UCSD-AML1 (cell line): ENCODE measurements at regions not wholly inside any gene's neighbourhood (a gene's known extent, or its start where the extent isn't known, plus 50 kb on each side); places are given as distances from the start of the nearest gene placed in this dataset.
"Not testable (repeated sequence)": the region's sequence is repeated elsewhere in the genome, so short reads cannot be mapped to it uniquely, and the experiment has no call there.

Source experiments
- DNase-seq: peaks from one replicate; lab custom pipeline; 2025; ENCODE audit not compliant: unreplicated experiment; lab: John Stamatoyannopoulos, UW

DNA sequence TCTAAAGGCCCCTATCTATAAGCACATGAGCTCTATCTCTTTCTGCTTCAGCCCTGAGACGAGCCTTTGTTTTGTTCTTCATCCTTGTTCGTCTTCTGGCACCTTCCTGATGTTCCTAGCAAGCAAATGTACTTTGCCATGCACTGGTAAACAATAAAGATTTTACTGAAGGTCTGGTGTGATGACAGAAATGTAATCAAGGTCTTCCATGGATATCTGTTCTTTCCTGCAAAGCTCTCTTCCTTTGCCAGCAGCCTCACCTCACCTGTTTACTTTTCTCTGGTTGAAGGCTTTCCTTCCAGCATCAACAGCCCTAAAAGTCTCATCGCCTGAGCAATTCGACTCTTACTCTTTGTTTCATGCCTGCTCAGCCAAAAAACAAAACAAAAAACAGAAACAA, 330.3 kb downstream of the PCNX1 start:
- DNase-seq, result no peak

DNA sequence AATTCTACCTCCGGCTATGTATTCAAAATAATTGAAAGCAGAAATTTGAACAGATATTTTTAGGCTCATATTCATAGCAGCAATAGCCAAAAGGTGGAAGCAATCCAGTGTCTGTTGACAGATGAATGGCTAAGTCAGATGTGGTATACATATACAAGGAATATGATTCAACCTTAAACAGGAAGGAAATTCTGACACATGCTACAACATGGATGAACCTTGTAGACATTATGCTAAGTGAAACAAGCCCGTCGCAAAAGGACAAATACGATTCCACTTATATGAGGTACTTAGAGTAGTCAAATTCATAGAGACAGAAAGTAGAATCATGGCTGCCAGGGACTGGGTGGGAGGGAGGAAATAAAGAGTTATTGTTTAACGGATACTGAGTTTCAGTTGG, 331.6 kb downstream of the PCNX1 start:
- DNase-seq, result no peak

GRCh38 chr14:71240171-71240570, 332.9 kb downstream of the PCNX1 start:
- DNase-seq, result no peak

GRCh38 chr14:71240866-71241520, 333.7 kb downstream of the PCNX1 start:
- DNase-seq, result no peak

- DNase-seq, result no peak
These were observed 335.0 kb downstream of the PCNX1 start for GRCh38 chr14:71242237-71242748.

DNA sequence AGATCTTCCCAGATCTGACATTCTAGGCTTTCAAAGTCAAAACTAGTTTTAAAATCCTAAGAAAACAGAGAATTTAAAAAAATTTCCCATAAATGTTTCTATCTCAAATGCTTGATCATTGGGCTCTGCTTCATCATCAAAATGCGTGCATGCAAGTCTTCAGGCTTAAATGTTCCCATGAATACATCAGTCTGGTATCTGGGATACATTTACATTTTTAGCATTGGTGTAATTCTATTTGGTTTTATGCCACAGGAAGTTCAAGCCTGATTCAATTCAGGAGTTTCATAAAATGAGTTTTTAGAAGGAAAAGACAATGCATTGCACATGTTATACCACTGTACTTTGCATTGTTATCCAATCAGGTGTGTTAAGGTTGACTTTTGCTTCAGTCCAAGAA, 336.4 kb downstream of the PCNX1 start:
- DNase-seq, result no peak

- DNase-seq, result no peak
These were observed 337.1 kb downstream of the PCNX1 start for GRCh38 chr14:71244341-71244740.

DNA sequence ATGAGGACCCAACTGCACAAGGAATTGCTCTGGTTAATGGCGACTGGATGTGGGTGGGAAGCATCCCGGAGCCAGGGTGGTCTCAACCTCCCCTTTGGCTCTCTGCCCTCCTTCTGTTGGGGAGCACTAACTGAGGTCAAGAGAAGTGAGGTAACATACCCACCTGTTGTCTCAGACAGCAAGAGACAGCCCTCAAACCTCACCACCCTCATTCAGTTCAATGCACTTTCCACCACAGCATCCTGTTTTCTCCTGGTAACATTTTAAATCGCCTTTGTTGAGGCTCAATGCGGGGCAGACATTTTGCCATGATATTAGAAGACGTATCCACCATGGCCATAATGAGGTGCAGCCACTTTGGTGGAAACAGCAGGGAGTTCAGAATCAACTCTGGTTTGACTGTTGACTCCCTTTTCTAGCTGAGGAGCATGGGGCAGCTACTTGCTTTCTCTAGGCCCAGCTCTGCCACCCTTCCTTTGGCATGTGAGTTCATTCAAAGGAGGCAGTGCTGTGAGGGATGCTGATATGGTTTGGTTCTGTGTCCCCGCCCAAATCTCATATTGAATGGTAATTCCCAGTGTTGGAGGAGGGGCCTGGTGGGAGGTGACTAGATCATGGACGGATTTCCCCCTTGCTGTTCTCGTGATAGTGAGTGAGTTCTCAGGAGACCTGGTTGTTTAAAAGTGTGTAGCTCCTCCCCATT, 338.6 kb downstream of the PCNX1 start:
- no peak for DNase-seq

DNA sequence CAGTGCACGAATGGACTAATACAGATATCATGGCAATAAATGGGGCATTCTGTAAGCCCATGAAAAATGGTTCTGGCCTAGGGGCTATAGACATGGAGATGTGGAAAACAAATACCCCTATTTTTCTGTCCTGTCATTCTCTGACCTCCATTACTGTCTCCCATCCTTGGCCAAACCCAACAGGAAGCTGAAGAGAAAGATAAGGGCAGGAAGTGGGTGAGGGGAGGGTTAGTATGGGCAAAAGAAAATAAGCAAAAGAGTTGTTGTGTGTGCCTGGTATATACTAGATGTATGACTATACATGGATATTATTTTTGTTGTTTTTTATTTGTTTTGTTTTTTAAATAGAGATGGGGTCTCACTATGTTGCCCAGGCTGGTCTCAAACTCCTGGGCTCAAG, 339.3 kb downstream of the PCNX1 start:
- DNase-seq, result no peak

DNA sequence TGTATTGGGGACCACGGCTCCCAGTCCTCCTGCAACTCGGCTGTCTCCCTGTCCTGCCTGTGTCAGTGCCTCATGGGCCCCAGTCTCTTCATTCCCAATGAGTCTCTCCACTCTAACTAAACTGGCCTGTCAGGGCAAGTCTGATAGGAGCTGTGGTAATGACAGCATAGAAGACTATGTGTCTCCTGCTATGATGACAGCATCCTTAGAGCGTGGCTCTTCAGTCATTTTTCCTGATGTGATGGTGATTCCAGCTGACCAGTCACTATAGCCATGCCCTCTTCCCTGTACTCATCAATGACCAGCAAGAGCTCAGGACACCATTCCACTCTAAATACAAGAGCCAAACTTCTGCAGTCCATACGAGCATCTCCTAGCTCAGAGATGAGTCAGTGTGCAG, 339.8 kb downstream of the PCNX1 start:
- DNase-seq, result no peak

DNA sequence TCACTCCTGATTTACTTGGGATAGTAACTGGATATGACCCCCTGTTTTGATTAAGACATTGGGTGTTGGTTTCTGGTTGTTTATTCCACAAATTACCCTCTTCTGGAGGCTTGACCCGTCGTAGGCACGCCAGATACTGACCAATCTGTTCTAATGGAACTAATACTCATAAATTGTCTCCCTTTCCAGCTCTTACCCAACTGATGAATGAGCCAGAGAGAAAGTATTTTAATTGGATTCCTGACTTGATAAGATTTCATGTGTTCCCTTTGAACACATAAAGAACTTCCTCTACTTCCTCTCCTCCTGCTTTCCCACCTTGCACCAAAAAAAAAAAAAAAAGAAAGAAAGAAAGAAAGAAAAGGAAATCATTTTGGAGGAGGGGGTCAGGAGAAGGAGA, 340.9 kb downstream of the PCNX1 start:
- no peak for DNase-seq

DNA sequence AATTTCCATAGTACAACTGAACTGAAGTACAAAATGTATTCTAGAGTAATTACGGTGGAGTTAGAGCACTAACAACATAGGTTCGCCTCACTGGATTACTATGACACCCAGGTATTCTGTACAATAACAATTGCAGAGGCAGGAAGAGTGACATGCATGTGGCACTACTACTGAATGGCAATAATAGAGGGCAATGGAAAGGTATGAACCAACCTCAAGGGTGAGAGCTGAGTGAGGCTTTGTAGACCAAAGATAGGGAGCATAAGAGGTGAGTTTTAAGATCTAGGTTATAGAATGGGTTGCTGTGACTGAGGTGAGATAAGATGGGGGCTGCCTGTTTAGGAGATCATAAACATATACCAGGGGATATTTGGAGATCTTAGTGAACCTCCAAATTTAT, 343.1 kb downstream of the PCNX1 start:
- DNase-seq, result no peak

DNA sequence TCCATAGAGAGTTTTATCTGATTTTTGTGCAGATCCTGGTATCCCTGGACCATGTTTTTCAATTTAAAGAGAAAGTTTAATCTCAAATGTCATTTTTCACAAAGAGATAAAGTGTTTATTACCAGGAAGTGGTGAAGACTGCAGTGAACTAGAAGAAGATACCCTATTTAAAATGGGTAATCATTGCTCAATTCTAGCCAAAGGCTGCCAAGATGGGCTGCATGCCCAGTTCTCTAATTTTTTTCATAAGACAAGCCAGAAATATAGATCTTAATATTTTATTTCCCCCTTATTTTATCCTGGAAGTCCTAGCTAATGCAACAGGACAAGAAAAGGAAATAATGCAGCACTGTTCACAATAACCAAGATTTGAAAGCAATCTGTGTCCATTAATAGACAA, 343.5 kb downstream of the PCNX1 start:
- no peak for DNase-seq

GRCh38 chr14:71254091-71254719, 346.9 kb downstream of the PCNX1 start:
- DNase-seq, result not testable (repeated sequence)

DNA sequence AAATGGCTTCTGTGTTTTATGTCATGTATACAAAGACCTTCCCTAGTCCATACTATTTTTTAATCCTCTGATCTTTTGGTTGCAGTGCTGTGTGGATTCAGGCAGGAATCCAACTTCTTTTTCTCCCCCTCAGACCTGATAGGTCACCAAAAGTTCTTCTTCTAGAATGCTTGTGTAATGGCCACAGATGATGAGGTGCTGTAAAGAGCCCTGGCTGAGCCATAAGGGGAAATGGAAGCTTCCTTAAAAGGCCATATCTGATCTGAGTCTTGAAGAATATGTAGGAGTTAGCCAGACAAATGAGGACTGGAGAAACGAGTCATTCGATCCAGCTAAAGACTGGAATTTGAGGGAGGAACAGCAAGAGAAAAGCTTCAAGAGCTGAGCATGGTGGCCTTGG, 353.9 kb downstream of the PCNX1 start:
- no peak for DNase-seq

DNA sequence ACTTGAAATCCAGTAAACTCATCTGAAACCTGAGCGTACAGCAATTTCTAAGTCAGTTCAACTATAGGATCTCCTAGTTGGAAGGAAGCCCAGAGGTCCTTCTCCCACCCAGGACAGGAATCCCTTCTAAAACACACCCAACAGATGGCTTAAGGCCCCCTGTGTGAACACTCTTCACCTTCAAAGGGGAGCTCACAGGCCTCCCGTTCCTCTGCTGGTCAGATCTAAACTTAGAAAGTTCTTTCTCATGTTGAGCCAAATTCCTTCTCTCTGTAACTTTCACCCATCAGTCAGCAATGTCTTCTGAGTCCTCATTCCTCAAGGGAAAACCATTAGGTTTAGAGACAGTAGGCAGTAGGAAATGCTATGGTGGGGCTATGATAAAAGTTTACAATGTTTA, 355.2 kb downstream of the PCNX1 start:
- DNase-seq, result no peak

DNA sequence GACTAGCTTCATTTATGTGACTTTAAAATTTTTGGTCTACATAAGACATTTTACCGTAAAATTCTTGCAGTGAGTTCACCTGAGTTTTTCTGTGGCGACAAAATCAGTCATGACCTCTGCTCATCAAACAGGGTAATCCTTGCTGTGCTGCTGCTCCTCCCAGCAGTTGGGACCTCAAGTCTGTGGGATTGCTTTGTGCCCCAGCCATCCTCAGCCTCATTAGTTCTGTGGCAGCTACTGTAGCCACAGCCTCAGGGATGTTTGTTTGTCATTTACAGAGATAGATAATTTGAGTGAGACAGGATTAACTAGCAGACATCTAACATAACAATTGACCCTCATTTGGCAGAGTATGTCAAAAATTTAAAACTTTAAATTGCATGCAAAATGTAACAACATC, 357.0 kb downstream of the PCNX1 start:
- no peak for DNase-seq

DNA sequence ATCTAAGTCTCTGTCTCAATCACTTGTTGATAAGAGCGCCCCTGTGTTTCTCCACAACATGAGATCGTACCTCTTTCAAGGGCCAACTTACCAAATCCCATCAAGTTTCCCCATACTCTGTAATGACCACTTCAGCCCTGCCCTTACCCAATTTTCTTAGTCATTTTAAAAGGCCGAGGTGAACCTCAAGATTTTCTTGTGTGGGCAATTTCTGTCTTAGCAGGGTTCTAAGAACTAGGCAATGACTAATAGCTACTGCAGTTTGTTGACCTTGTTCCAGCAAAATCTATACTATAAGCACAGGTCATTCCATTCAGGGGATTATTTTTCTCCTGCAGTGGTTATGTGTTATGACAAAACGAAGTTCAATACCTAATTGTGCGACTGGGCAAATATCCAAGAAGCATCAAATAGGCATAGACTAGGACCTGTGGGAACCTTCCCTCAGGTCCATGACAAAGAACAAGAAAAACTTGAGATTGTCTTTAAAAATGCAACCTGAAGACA, 359.8 kb downstream of the PCNX1 start:
- DNase-seq, result no peak

GRCh38 chr14:71267691-71268090, 360.4 kb downstream of the PCNX1 start:
- DNase-seq, result no peak

GRCh38 chr14:71270111-71270510, 362.9 kb downstream of the PCNX1 start:
- no peak for DNase-seq

GRCh38 chr14:71271166-71271945, 364.1 kb downstream of the PCNX1 start:
- DNase-seq, result no peak
